Adrenal gland (tissue), 9 donors: ENCODE measurements at regions not wholly inside any gene's neighbourhood (a gene's known extent, or its start where the extent isn't known, plus 50 kb on each side); places are given as distances from the start of the nearest gene placed in this dataset.

Experiments
- DNase-seq, 7 donors: peaks; one replicate each; pipeline ENCODE4 v3.0.0-alpha.2; 2019 to 2020
- H3K27ac ChIP-seq, 5 donors: fragments of 200-600 bp; sonication (generic) in 4 of 5; 1 replicate in 3 of 5; 2 replicates in 2 of 5; pipeline versions ENCODE4 v1.5.1 to v1.8.0; 2016 to 2020; ENCODE audit warnings: mild to moderate bottlenecking in 1 of 5
- H3K27me3 ChIP-seq: fragments of 200-600 bp; 2 replicates; pipeline ENCODE4 v1.8.0; 2021
- H3K36me3 ChIP-seq, 2 donors: fragments of 200-600 bp; replicated peaks in 1 of 2; 1 replicate in 1 of 2; 2 replicates in 1 of 2; pipeline versions ENCODE4 v1.5.1 to v1.8.0; 2018 to 2022
- H3K4me1 ChIP-seq, 2 donors: fragments of 200-600 bp; replicated peaks in 1 of 2; 1 replicate in 1 of 2; 2 replicates in 1 of 2; pipeline versions ENCODE4 v1.5.1 to v1.8.0; 2018 to 2021
- H3K4me3 ChIP-seq, 4 donors: fragments of 200-600 bp; sonication (generic) in 3 of 4; one replicate each; pipeline ENCODE4 v1.5.1; 2016 to 2018
- H3K9me3 ChIP-seq, 3 donors: fragments of 200-600 bp; sonication (generic) in 1 of 3; replicated peaks in 1 of 3; 1 replicate in 2 of 3; 2 replicates in 1 of 3; pipeline versions ENCODE4 v1.5.1 to v1.8.0; 2016 to 2021
- CTCF ChIP-seq, 6 experiments: fragments of 450-650 bp in 4 of 6; fragments of 200-600 bp in 2 of 6; sonication (generic) in 1 of 6; IDR thresholded peaks; 1 replicate in 5 of 6; 2 replicates in 1 of 6; pipeline versions ENCODE4 v1.5.1 to v1.8.0; 2016 to 2021; ENCODE audit warnings: antibody characterized with exemption in 6 of 6, mild to moderate bottlenecking in 2 of 6, moderate library complexity in 1 of 6
- POLR2A ChIP-seq, 2 donors: fragments of 450-650 bp; IDR thresholded peaks; one replicate each; pipeline ENCODE4 v1.6.1; 2017; ENCODE audit warnings: antibody characterized with exemption in 2 of 2, mild to moderate bottlenecking in 2 of 2, moderate library complexity in 1 of 2
- WGBS, 4 donors: extraction: QIAGEN DNeasy Blood & Tissue Kit in 2 of 4; methylation state at CpG; one replicate each; pipeline versions ENCODE4 v1.1.5 to v1.1.7; 2013 to 2017; 5-methylcytosine and 5-hydroxymethylcytosine counted together
- intact Hi-C, 2 donors: fragments of 100-400 bp; cut with DNase I; formaldehyde crosslinking; loops; one replicate each; pipeline versions ENCODE4 v1.14.1 to v1.15.0; 2022 to 2023
- donor health status: healthy with polysubstance abuse.
- donor health status: Bipolar disorder and iron deficiency.
- donor health status: DM: yes; HTN: yes; CAD: no.
- donor health status: DM: no; HTN: no; CAD: no.
- donor health status: DM: no; HTN: no; CAD: no.

DNA sequence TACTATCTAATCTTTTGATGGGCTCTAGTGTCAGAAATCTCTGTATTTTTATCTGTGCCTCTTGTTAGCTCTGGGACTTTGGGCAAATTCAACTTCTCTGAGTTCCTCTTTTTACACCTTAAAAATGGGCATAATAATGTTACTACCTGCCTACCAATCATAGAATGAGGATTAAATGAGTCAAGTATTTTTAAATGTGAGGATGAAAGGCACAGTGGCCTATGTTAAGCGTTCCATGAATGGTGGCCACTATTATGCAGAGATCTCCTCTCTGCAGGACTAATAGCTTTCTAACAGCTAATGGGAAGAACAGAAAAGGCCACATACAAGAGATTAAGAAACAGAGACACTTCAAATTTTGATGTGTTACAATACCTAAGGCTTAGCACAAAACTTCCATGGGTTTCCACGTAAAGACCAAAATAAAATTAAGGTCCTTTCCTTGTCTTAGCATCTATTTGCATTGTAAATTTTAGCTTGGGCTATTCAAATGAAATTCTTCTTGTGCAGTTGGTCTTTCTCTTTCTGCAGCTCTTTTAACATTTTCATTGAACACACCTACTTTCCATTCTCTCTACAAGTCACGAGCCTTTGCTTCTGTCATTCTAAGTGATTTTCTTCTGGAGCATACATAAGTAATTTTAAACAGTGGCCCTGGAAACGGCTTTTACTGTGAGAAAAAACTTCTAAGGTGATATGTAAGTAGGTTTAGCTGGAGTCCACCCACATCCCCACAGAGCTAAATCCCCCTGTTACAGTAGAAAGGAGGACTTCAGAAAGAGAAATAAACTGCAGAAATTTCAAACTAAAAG, 117.9 kb upstream of the MED14 start:
- no peak for DNase-seq
- Histone ChIP-seq H3K9me3 (no peaks in the 10 kb centered on the region), H3K4me3 (no peak overlapping the region), H3K27me3 (peaks cover 8% of the 10 kb centered on the region), H3K27ac (no peak overlapping the region), H3K36me3 (no peaks in the 10 kb centered on the region), H3K4me1 (no peaks in the 10 kb centered on the region)
- WGBS, 4 donors: 29 to 77% (median 53%) methylated on average over 4 of the region's 4 CpGs
- intact Hi-C loops: no loop called here
- TF ChIP-seq CTCF (IDR thresholded peaks at IDR 0.05): no peak
- no peak for TF ChIP-seq POLR2A (IDR thresholded peaks at IDR 0.05)

DNA sequence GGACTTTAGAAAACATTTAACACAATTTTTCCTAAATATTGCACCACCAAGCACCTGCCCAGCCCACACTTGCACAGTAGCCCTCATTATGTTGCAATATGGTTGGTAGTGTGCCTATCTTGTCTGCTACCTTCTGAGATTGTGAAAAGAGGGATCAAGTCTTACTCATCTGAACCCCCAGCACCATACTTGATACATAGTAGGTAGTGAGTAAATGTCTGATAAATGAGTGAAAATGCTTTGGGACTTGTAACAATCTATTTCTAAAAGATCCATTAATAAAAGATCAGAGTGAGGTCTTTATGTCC, 118.4 kb upstream of the MED14 start:
- Histone ChIP-seq H3K4me3 (no peak overlapping the region), H3K9me3 (no peaks in the 10 kb centered on the region), H3K4me1 (no peaks in the 10 kb centered on the region), H3K27me3 (peaks cover 8% of the 10 kb centered on the region), H3K27ac (no peak overlapping the region), H3K36me3 (no peaks in the 10 kb centered on the region)
- DNase-seq: no peak
- no peak for TF ChIP-seq CTCF (IDR thresholded peaks at IDR 0.05)
- intact Hi-C loops: no loop called here

- Histone ChIP-seq H3K27me3 (peaks cover 8% of the 10 kb centered on the region), H3K27ac (no peak overlapping the region), H3K9me3 (no peaks in the 10 kb centered on the region), H3K4me1 (no peaks in the 10 kb centered on the region), H3K4me3 (no peak overlapping the region), H3K36me3 (no peaks in the 10 kb centered on the region)
- intact Hi-C loops: no loop called here
- TF ChIP-seq POLR2A (IDR thresholded peaks at IDR 0.05): no peak
- no peak for TF ChIP-seq CTCF (IDR thresholded peaks at IDR 0.05)
- DNase-seq: no peak
- 89 to 100% (median 95%) methylated on average over 1 of the region's 1 CpG for WGBS, 4 donors
Observed at GRCh38 chrX:40854242-40854641, 118.9 kb upstream of the MED14 start.

DNA sequence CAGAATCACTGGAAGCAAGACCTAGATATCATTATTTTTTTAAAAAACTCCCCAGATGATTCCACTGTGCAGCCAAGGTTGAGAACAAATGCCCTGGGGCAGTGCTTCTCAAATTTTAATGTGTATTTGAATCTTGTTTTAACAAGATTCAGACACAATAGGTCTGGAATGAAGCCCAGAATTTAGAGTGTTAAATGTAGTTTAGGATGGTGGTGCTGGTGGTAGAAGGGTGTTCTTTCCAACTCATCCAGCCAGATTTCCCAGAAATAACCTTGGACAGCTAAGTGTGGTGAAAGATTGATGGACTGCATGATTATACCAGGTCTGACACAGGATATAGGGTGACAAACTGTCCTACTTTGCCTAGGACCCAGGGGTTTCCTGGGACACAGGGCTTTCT, 120.1 kb upstream of the MED14 start:
- H3K27me3 ChIP-seq: peaks cover 4% of the 10 kb centered on the region
- H3K9me3 ChIP-seq: no peaks in the 10 kb centered on the region
- no peak for TF ChIP-seq POLR2A (IDR thresholded peaks at IDR 0.05)
- no peak for TF ChIP-seq CTCF (IDR thresholded peaks at IDR 0.05)
- intact Hi-C loops: no loop called here
- H3K27ac ChIP-seq: no peak overlapping the region
- H3K4me1 ChIP-seq: no peaks in the 10 kb centered on the region
- H3K4me3 ChIP-seq: no peak overlapping the region
- H3K36me3 ChIP-seq: no peaks in the 10 kb centered on the region
- DNase-seq: no peak
